MCF 10A (cell line): ENCODE measurements at regions not wholly inside any gene's neighbourhood (a gene's known extent, or its start where the extent isn't known, plus 50 kb on each side); places are given as distances from the start of the nearest gene placed in this dataset.

Experiments used
- BruUV-seq: library from RNA; stranded (reverse); fragments of 400-500 nt; replicated peaks from 2 replicates; lab custom pipeline; 2021; lab: Mats Ljungman, UMichigan
- CTCF ChIA-PET: fragments of 300-600 bp; sonication (Branson Sonifier 250); formaldehyde crosslinking; extraction: SDS; loops from one replicate; lab custom pipeline; 2021; ENCODE audit warnings: antibody characterized with exemption, inconsistent platforms; lab: Yijun Ruan, JAX
- POLR2A ChIA-PET: fragments of 300-600, 350-650 bp; sonication (Branson Sonifier 250); formaldehyde crosslinking; extraction: SDS; loops from one replicate; lab custom pipeline; 2020; ENCODE audit warnings: antibody characterized with exemption, inconsistent platforms; lab: Yijun Ruan, JAX
- DNase-seq: peaks from one replicate; pipeline ENCODE4 v3.0.0-alpha.2; 2018; ENCODE audit not compliant: unreplicated experiment
- H3K27ac Mint-ChIP-seq: one replicate; pipeline ENCODE4 v1.8.0; 2022; ENCODE audit warnings: mild to moderate bottlenecking, low read depth, mixed read lengths; ENCODE audit not compliant: unreplicated experiment
- H3K27me3 Mint-ChIP-seq: one replicate; pipeline ENCODE4 v1.8.0; 2022; ENCODE audit warnings: mixed read lengths; ENCODE audit not compliant: insufficient read depth, unreplicated experiment
- H3K36me3 Mint-ChIP-seq: one replicate; pipeline ENCODE4 v1.8.0; 2022; ENCODE audit warnings: mild to moderate bottlenecking, moderate library complexity, mixed read lengths; ENCODE audit not compliant: insufficient read depth, unreplicated experiment
- H3K4me1 Mint-ChIP-seq: one replicate; pipeline ENCODE4 v1.8.0; 2022; ENCODE audit warnings: mixed read lengths; ENCODE audit not compliant: insufficient read depth, unreplicated experiment
- H3K4me3 Mint-ChIP-seq: one replicate; pipeline ENCODE4 v1.8.0; 2022; ENCODE audit warnings: mild to moderate bottlenecking, moderate library complexity, mixed read lengths; ENCODE audit not compliant: unreplicated experiment
- H3K9me3 Mint-ChIP-seq: one replicate; pipeline ENCODE4 v1.8.0; 2022; ENCODE audit warnings: mixed read lengths; ENCODE audit not compliant: unreplicated experiment
- CTCF ChIP-seq: fragments of 200-600 bp; IDR thresholded peaks from one replicate; pipeline ENCODE4 v1.8.0; 2022; ENCODE audit warnings: antibody characterized with exemption, mild to moderate bottlenecking; ENCODE audit not compliant: unreplicated experiment
- intact Hi-C: fragments of 100-400 bp; cut with micrococcal nuclease; formaldehyde crosslinking; loops from 2 replicates; pipeline ENCODE4 v1.14.1; 2022

GRCh38 chr22:47736186-47737034, 974.0 kb downstream of the TBC1D22A start:
- CTCF ChIA-PET = no interaction called here
- Mint-ChIP-seq H3K4me1 (no peaks in the 10 kb centered on the region), H3K36me3 (no peaks in the 10 kb centered on the region), H3K27ac (no peak overlapping the region), H3K4me3 (no peak overlapping the region), H3K9me3 (peaks cover 8% of the 10 kb centered on the region), H3K27me3 (peaks cover 37% of the 10 kb centered on the region)
- intact Hi-C loops = no loop called here
- DNase-seq = no peak
- no TSS peak for BruUV-seq
- POLR2A ChIA-PET = no interaction called here
- TF ChIP-seq CTCF = no peak

- peaks cover 20% of the 10 kb centered on the region for H3K27me3 Mint-ChIP-seq
Measured at GRCh38 chr22:47734511-47734910, 972.1 kb downstream of the TBC1D22A start.

GRCh38 chr22:47727641-47728040, 965.2 kb downstream of the TBC1D22A start:
- H3K27ac Mint-ChIP-seq = no peak overlapping the region
- BruUV-seq = no TSS peak
- intact Hi-C loops = no loop called here
- peaks cover 46% of the 10 kb centered on the region for H3K27me3 Mint-ChIP-seq
- TF ChIP-seq CTCF = no peak
- CTCF ChIA-PET = no interaction called here
- H3K9me3 Mint-ChIP-seq = peaks cover 18% of the 10 kb centered on the region
- POLR2A ChIA-PET = no interaction called here
- DNase-seq = no peak
- H3K4me1 Mint-ChIP-seq = no peaks in the 10 kb centered on the region
- H3K4me3 Mint-ChIP-seq = no peak overlapping the region
- H3K36me3 Mint-ChIP-seq = no peaks in the 10 kb centered on the region

More at GRCh38 chr22:47734511-47734910, 972.1 kb downstream of the TBC1D22A start:
- no peak for DNase-seq
- TF ChIP-seq CTCF = no peak
- Mint-ChIP-seq H3K9me3 (peaks cover 18% of the 10 kb centered on the region), H3K36me3 (no peaks in the 10 kb centered on the region), H3K27ac (no peak overlapping the region), H3K4me3 (no peak overlapping the region), H3K4me1 (no peaks in the 10 kb centered on the region)
- intact Hi-C loops = no loop called here
- POLR2A ChIA-PET = no interaction called here
- BruUV-seq = no TSS peak
- CTCF ChIA-PET = interaction anchor here (0.8 kb wide), 1 partner anchor 196 kb away, joined by 3 read pairs; no protein-coding TSS in a partner anchor

GRCh38 chr22:47724751-47725150, 962.3 kb downstream of the TBC1D22A start:
- no peak overlapping the region for H3K4me3 Mint-ChIP-seq
- H3K27me3 Mint-ChIP-seq = peaks cover 57% of the 10 kb centered on the region
- H3K4me1 Mint-ChIP-seq = no peaks in the 10 kb centered on the region
- H3K36me3 Mint-ChIP-seq = no peaks in the 10 kb centered on the region
- TF ChIP-seq CTCF = no peak
- CTCF ChIA-PET = interaction anchor here (0.7 to 0.8 kb wide), 2 partner anchors 33 to 830 kb away, joined by 3 read pairs; no protein-coding TSS in a partner anchor
- POLR2A ChIA-PET = no interaction called here
- intact Hi-C loops = no loop called here
- no peaks in the 10 kb centered on the region for H3K9me3 Mint-ChIP-seq
- no TSS peak for BruUV-seq
- DNase-seq = no peak
- no peak overlapping the region for H3K27ac Mint-ChIP-seq
